DOHH2 (cell line): ENCODE measurements at regions not wholly inside any gene's neighbourhood (a gene's known extent, or its start where the extent isn't known, plus 50 kb on each side); places are given as distances from the start of the nearest gene placed in this dataset.

Experiments
- H3F3A ChIP-seq: fragments of 200-600 bp; sonication (generic), shearing (Covaris generic); 2 replicates; pipeline ENCODE4 v1.6.0; 2016; ENCODE audit warnings: antibody characterized with exemption, mild to moderate bottlenecking; ENCODE audit not compliant: control insufficient read depth, insufficient read depth
- H3K27ac ChIP-seq: fragments of 200-600 bp; sonication (generic); 2 replicates; pipeline ENCODE4 v1.5.1; 2014; ENCODE audit warnings: low read depth, mild to moderate bottlenecking, low read length, moderate library complexity
- H3K27me3 ChIP-seq: fragments of 200-600 bp; sonication (generic); 2 replicates; pipeline ENCODE4 v1.6.1; 2014; ENCODE audit warnings: mild to moderate bottlenecking, low read length, mixed read lengths; ENCODE audit not compliant: control insufficient read depth
- H3K36me3 ChIP-seq: fragments of 200-600 bp; sonication (generic); 2 replicates; pipeline ENCODE4 v1.6.1; 2014; ENCODE audit warnings: mild to moderate bottlenecking, low read length, moderate library complexity, mixed read lengths; ENCODE audit not compliant: control insufficient read depth
- H3K4me1 ChIP-seq: fragments of 200-600 bp; sonication (generic); 2 replicates; pipeline ENCODE4 v1.6.1; 2014; ENCODE audit warnings: mild to moderate bottlenecking, low read length, mixed read lengths; ENCODE audit not compliant: control insufficient read depth
- H3K4me2 ChIP-seq: fragments of 200-600 bp; sonication (generic); 2 replicates; pipeline ENCODE4 v1.6.0; 2014; ENCODE audit warnings: mild to moderate bottlenecking, low read length, moderate library complexity
- H3K4me3 ChIP-seq: fragments of 200-600 bp; sonication (generic); 2 replicates; pipeline ENCODE4 v1.5.1; 2014; ENCODE audit warnings: mild to moderate bottlenecking, low read length, mixed read lengths
- H3K79me2 ChIP-seq: fragments of 200-600 bp; sonication (generic); 2 replicates; pipeline ENCODE4 v1.6.1; 2014; ENCODE audit warnings: mild to moderate bottlenecking, low read length, mixed read lengths; ENCODE audit not compliant: control insufficient read depth
- H3K9me2 ChIP-seq: fragments of 200-600 bp; sonication (generic); replicated peaks from 2 replicates; pipeline ENCODE4 v1.6.1; 2014; ENCODE audit warnings: mild to moderate bottlenecking, low read length, mixed read lengths; ENCODE audit not compliant: control insufficient read depth
- H3K9me3 ChIP-seq: fragments of 200-600 bp; sonication (generic); 2 replicates; pipeline ENCODE4 v1.6.1; 2014; ENCODE audit warnings: antibody characterized with exemption, low read length, mixed read lengths; ENCODE audit not compliant: control insufficient read depth, insufficient read depth
- H4K20me1 ChIP-seq: fragments of 200-600 bp; sonication (generic); 2 replicates; pipeline ENCODE4 v1.6.0; 2014; ENCODE audit warnings: low read depth, mild to moderate bottlenecking, antibody characterized with exemption, low read length, moderate library complexity; ENCODE audit not compliant: control insufficient read depth, insufficient read depth
- CTCF ChIP-seq: fragments of 200-600 bp; sonication (generic); IDR thresholded peaks from one replicate; pipeline ENCODE4 v1.5.1; 2014; ENCODE audit warnings: antibody characterized with exemption, mild to moderate bottlenecking, low read depth, low read length; ENCODE audit not compliant: poor library complexity, severe bottlenecking
- EZH2phosphoT487 ChIP-seq: fragments of 200-600 bp; sonication (generic); IDR thresholded peaks from 2 replicates; pipeline ENCODE4 v1.6.1; 2017; ENCODE audit warnings: borderline replicate concordance, mild to moderate bottlenecking, antibody characterized with exemption, low read length, moderate library complexity, mixed read lengths

DNA sequence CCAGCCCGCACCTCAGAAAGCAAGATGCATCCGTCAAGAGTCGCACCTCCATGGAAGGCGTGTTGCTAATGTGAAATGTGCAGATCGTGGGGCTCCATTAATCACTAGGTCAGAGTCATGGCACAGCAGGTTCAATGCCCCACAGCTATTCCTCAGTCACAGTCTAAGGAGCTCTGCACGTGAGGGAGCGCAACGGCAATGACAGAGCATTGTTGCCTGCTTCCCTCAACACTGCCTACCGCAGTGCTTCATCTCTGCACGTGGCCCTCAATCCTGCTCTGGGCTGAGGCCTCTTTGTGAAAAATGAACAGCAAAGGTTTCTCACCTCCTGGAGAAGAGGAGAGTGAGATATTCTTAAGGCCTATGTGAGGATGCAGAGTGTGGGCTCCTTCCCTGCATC is 995.2 kb upstream of the TMEM132C start:
- H3K4me2 ChIP-seq = no peak overlapping the region
- no peak overlapping the region for H3K27ac ChIP-seq
- H3K79me2 ChIP-seq = no peaks in the 10 kb centered on the region
- H3K4me1 ChIP-seq = no peaks in the 10 kb centered on the region
- no peak overlapping the region for H3K4me3 ChIP-seq
- TF ChIP-seq EZH2phosphoT487 (no peak), CTCF (no peak)
- H4K20me1 ChIP-seq = no peaks in the 10 kb centered on the region
- no peaks in the 10 kb centered on the region for H3K36me3 ChIP-seq
- no peaks in the 10 kb centered on the region for H3K9me3 ChIP-seq
- H3K27me3 ChIP-seq = no peaks in the 10 kb centered on the region
- H3F3A ChIP-seq = no peaks in the 10 kb centered on the region
- no peaks in the 10 kb centered on the region for H3K9me2 ChIP-seq

DNA sequence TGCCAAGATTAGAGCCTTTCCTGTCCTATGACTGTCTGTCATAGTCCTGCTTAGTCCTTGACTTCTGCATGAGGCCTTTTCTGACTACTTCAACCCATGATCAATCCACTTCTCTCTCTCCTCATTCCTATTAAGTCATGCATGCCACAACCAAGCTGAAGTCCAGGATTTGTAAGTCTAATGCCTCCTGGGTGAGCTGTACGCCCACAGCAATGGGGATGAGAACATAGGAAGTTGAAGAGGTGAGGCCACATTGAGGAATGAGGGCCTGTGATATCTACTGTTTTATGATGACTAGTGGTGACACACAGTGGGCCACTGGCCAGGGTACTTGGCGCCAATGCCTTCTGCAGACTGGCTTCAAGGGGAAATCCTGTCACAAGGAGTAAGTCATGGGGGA is 994.1 kb upstream of the TMEM132C start:
- Histone ChIP-seq H3K4me1 (no peaks in the 10 kb centered on the region), H3K4me3 (no peak overlapping the region), H3K79me2 (no peaks in the 10 kb centered on the region), H3K27me3 (no peaks in the 10 kb centered on the region), H3K36me3 (no peaks in the 10 kb centered on the region), H3F3A (no peaks in the 10 kb centered on the region), H3K4me2 (no peak overlapping the region), H3K9me3 (no peaks in the 10 kb centered on the region), H3K9me2 (no peaks in the 10 kb centered on the region), H4K20me1 (no peaks in the 10 kb centered on the region), H3K27ac (no peak overlapping the region)
- TF ChIP-seq EZH2phosphoT487 = no peak

DNA sequence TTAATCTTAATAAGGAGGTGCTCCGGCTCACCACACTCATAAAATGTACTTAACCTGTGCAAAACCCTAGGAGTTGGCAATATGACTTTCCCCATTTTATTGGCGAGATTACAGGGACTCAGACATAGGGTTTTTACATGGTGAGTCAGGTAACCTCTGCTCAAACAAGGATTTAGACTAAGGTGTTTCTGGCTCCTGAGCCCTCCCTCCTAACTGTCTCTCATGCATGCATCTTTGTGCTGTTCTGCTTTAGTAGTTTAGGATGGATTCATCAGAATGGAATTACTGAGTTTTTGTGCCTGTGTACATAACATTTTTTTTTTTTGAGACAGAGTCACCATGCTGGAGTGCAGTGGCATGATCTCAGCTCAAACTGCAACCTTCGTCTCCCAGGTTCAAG is 993.3 kb upstream of the TMEM132C start:
- no peaks in the 10 kb centered on the region for H3K27me3 ChIP-seq
- no peaks in the 10 kb centered on the region for H3K9me3 ChIP-seq
- H3F3A ChIP-seq = no peaks in the 10 kb centered on the region
- no peaks in the 10 kb centered on the region for H4K20me1 ChIP-seq
- no peak overlapping the region for H3K4me2 ChIP-seq
- no peak for TF ChIP-seq EZH2phosphoT487
- TF ChIP-seq CTCF = no peak
- H3K79me2 ChIP-seq = no peaks in the 10 kb centered on the region
- H3K9me2 ChIP-seq = no peaks in the 10 kb centered on the region
- no peak overlapping the region for H3K4me3 ChIP-seq
- H3K27ac ChIP-seq = no peak overlapping the region
- no peaks in the 10 kb centered on the region for H3K36me3 ChIP-seq
- no peaks in the 10 kb centered on the region for H3K4me1 ChIP-seq

DNA sequence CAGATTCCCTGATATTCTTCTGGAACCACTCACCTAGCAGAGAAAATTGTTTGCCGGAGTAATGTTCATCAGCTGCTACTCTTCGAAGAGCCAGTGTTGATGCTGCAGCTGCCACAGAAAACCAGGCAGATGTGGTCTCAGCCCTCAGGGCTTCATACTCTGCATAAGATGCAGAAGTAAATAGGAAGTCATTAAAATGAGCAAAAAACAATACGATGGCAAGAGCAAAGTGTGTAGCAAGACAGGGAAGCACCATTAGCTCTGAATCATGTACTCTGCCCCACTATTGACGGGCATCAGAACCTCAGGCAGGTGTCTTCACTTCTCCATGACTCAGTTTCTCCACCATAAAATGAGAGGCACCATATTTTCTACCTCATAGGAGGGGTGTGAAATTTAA is 991.6 kb upstream of the TMEM132C start:
- Histone ChIP-seq H3K9me3 (no peaks in the 10 kb centered on the region), H3K27ac (no peak overlapping the region)

More for the DNA sequence above, 991.6 kb upstream of the TMEM132C start:
- no peaks in the 10 kb centered on the region for H3F3A ChIP-seq
- H3K4me3 ChIP-seq = no peak overlapping the region
- no peaks in the 10 kb centered on the region for H3K27me3 ChIP-seq
- H4K20me1 ChIP-seq = no peaks in the 10 kb centered on the region
- no peak overlapping the region for H3K4me2 ChIP-seq
- no peaks in the 10 kb centered on the region for H3K4me1 ChIP-seq
- no peaks in the 10 kb centered on the region for H3K9me2 ChIP-seq
- no peaks in the 10 kb centered on the region for H3K36me3 ChIP-seq
- no peak for TF ChIP-seq CTCF
- TF ChIP-seq EZH2phosphoT487 = no peak
- no peaks in the 10 kb centered on the region for H3K79me2 ChIP-seq
